GM18909 (cell line): ENCODE measurements at regions not wholly inside any gene's neighbourhood (a gene's known extent, or its start where the extent isn't known, plus 50 kb on each side); places are given as distances from the start of the nearest gene placed in this dataset.
"Not testable (repeated sequence)": the region's sequence is repeated elsewhere in the genome, so short reads cannot be mapped to it uniquely, and the experiment has no call there.

ENCODE experiments used
- ATAC-seq: cut with Tn5 transposase; IDR thresholded peaks from one replicate; pipeline ENCODE4 v1.9.1; 2021; ENCODE audit warnings: mild to moderate bottlenecking; ENCODE audit not compliant: unreplicated experiment, poor library complexity

DNA sequence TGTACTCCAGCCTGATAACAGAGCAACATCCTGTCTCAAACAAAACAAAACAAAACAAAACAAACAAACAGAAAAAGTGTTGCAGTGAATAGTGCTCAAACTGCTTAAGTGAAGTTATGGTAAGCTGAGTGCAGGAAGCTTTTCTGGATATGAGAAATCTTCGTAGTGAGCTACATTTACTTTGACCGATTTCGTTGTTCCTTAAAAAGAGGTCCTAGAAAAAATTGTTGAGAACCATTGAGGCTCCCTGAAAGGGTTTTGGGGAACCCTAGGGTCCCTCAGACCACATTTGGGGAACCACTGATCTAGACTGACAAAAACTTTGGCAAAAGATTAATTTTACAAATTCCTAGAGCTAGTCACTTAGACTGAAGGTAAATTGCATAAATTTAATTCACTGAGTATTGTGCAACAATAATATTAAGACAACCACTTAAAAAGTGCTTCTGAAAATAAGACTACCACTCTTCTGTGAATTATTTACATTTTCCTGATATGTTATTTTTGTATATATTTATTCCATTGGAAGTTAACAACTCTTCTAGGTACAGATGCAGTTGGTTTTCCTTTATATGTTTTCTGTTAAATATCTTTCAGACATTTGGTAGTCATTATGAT is 149.6 kb downstream of the FHIP1A start:
- no peak for ATAC-seq

DNA sequence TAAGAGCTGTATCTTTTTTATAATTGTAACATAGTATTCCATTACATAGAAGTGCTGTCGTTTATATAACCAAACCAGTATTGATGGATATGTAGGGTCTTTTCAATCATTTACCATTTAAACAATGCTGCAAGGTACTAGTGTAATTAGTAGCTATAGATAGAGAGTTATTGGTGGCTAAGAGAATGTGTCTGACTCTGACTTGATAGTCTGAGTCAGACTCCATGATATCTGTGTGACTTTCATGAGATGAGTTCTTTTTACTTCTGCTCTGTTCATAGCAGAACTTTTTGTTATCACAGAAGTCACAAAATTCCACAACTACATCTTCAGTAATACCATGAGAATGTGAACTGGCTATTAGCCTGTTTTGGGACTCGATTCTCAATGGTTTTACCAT is 150.6 kb downstream of the FHIP1A start:
- ATAC-seq: no peak

DNA sequence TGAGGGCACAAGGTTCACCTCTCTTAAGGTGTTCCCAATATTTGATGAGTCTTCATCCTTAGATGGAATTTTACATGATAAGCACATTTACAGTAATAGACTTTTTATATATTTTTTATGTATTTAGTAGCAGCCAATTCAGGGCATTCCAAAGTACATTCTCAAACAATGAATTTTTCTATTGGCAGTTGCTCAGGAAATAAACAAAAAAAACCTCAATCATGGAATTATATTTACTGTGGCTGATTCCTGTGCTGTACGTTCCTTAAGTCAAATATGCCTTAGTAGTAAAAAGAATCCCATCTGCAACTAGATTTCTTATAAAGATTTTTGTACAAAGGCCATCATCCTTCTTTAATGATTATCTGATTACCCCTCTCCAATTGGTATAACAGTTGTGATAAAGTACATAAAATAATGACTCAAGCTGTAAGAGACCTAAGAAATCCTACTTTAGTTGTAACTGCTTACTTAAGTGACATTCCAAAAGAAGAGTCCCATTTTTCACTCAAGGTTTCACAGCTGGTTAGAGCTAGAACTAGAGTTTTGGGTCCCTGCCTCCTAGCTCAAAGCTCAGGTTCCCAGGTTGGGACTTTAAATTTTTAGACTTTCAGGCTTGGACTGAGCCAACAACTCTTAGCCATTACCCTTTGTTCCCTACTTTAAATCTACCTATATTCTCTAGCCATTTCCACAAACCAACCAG is 152.7 kb downstream of the FHIP1A start:
- ATAC-seq: no peak

DNA sequence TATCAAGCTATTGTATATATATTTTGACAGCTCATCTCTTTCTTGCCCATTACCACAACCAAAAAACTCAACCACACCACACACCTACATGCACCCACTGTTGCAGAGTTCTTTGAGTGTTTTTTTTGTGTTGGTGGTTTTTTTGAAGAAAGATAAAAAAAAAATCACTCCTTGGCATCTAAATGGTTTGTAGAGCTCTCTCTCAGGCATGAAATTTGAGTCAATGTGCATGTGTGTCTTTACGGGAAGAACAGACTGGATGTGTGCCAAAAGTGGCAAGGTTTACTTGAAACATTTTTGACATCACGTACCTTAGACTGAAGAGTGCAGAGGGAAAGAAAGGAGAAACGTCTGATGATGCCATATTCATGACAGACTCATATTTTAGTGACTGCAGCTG is 154.2 kb downstream of the FHIP1A start:
- no peak for ATAC-seq

DNA sequence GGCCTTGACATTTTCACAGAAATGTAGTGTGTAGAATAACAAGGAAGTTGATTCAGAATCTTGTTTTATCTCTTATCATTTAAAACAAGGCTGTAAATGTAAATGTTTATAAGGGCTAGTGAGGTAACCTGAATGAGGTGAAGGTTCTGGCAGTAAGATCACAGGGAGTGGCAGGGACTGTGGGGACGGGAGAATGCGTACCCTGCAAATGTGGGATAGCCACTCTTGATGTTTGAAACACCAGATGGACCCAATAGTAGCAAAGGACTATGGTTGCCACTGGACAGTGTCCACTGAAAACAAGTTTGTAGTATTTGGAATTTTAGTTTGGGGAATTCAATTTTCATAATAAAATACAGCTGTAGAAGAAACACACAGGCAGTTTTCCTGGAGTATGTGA is 155.3 kb downstream of the FHIP1A start:
- ATAC-seq: no peak

DNA sequence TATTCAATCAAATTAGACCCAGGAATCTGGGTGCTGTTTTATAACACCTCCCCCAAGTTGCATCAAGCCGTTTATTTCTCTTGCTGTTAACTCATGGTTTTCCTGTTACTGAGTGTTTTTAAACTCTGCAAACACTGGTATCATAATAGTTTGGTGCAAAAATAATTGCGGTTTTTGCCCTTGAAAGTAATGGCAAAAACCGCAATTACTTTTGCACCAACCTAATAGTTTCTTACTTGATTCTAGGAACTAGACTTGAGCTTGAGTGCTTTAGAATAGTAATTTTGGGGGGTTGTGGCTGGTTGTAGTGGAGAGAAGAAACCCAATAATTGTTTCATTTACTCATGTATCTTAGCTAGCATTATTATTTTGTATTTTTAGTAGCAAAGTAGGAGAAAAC is 156.6 kb downstream of the FHIP1A start:
- no peak for ATAC-seq

DNA sequence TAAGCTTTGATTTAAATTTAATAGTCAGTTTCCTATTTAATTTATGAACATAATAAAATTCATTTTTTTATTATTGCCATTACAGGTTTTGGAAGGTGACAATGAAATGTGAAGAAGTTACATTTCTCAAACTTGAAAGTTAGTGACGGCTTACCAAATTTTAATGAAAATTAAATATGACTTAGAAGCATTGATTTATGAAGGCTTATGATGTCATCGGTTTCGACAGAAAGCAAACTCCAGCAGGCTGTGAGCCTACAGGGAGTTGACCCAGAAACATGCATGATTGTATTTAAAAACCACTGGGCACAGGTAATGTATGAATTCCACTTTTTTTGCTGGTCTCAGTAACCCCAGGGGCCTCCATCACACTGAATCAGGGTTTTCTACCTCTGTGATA is 157.1 kb downstream of the FHIP1A start:
- no peak for ATAC-seq

DNA sequence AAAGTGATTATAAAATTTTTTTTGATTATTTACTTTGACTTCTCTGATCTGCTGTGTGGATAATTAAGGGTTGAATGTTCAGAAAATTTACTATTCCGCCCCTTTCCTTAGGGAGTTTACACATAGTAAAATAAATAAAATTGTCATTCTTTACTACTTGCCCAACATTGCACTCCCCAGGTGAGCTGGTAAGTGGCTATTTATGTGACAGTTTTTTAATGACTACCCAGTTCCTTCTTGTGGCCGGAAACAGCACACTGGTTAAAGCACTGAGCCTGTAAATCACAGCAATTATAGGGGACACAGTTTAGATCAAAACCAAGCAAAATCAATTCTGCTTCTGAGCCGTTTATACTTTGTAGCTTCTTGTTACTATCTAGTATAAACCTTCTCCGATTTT is 158.1 kb downstream of the FHIP1A start:
- ATAC-seq: peak; percentile 86

DNA sequence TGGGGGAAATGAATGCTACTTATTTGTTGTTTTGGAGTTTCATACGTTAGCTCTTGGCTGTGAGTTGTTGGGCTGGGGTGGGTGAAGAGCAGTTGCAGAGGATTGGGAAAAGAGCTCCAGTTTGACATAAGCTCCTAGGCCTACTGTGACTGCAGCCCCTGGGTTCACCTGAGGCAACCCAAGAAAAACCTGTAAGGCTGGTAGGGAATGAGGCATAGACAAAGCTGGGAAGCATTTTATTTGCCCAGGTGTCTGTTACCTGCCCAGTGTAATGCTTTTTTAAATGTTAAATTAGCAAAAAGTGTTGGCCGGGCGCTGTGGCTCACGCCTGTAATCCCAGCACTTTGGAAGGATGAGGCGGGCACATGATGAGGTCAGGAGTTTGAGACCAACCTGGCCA is 160.0 kb downstream of the FHIP1A start:
- no peak for ATAC-seq

DNA sequence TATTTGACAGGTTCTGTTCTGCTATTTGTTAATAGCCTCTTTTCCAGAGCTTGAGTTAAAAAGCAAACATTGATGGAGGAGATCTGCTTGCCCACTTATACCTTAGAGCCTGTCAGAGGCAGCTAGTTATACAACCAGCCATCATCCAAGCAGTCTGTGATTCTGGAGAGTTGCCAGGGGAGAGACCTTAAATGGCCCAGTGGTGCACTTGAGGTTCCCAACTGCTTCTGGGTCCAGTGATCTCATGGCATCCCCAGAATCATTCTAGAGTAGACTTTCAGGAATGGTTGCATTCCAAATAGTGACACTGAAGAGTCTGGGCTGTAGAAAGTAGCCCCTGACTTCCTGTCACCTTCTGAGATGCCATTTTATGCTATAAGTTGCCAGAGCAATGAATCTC is 160.7 kb downstream of the FHIP1A start:
- no peak for ATAC-seq

DNA sequence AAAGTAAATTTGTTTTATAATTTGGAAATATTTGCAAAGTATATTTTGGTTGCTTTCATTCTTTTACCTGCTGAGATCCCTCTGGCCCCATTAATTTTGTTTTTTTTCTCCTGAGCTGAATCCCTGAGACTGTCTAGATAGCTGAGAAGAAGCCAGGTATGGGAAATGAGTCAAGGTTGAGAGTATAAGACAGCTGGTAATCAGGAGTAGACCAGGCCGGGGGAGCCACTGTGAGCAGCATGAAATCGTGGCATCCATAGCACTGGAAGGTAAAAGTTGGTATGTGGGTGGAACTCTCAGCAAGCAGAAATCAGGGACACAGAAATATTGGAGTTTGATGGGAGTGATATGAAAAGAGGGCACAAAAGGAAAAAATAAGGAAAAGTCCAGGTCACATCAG is 164.5 kb downstream of the FHIP1A start:
- no peak for ATAC-seq

DNA sequence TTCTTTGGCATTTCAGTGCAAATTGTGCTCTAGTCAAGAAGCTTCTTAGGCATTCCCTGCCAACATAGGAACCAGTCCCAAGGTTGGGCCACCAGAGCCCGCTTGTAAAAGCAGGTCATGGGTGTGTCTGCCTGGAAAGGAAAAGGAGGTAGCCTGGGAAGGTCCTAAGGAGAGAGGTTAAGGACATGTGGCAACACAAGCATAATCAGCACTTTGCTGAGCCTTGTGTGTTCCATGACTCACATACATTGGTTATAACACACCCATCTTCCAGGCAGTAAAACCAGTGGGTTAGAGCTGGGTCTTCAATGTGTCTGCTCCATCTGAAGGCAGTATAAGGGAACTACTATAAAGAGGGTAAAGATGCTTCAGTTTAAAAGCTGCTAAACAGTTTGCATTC is 165.0 kb downstream of the FHIP1A start:
- no peak for ATAC-seq

DNA sequence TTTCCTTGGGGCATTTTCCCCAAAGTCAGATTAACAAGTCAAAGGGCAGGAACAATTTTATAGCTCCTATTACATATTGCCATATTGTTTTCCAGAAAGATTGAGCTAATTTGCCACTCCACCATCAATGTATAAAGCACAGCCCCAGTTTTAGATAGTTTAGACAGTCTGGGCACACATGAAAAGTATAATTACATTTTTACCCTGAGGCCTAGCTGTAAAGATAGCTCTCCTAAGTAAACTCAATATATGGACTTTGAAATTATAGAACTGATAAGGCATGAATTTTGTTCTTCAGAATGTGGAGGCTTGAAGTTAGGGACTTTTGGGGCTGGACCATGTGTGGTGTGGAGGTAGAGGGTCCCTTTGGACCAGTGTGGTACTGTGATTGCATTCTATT is 166.0 kb downstream of the FHIP1A start:
- ATAC-seq: no peak

DNA sequence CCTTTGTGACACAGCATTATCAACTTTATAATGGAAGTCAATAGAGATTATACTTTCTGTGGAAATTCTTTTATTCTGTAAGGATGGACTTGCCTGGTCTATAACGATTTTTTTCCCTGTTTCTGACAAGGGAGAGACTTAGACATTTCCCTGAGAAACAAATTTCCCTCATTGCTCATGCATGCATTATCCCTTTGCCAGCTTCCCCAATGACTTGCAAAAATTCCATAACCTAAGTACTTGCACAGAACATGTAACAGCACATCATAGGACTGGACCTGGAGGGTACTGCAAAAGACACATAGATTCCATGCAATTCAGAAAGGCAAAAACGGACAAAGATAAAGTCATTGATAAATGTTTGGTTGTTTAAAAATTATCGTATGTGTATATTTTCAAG is 166.7 kb downstream of the FHIP1A start:
- no peak for ATAC-seq

DNA sequence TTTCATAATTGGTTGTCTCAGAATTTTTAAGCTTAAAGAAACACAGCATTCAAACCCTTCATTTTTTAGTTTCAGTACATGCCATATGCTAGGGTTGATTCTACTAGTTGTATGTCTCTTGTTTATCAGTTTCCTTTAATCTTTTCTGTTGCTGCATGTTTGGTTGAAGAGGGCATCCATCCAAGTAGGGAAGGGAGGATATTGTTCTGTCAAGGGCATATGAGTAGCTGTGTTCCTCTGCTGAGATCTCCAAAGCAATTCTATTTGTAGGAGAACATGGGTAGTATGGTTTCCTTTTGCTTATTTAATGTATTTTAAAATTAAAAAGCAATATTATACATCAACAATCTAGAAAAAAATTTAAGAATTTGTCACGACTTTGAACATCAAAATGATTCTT is 167.7 kb downstream of the FHIP1A start:
- ATAC-seq: no peak

DNA sequence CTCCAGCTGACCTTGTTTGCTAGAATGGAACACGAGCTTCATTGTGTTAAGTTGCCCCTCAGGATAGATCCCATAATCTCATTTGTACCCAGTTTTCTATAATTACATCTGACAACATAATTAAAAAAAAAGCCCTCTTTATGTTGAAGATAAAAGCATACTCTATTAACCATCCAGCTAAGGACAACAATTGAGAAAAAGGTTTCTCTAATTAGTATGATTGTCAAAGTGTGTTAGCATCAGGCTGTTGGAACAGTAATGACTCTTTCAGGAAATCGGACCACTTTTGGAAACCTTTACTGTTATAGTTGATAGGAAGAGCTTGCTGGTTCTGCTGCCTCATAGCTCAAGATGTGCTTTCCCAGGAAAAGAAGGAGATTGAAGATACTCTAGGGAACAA is 172.6 kb downstream of the FHIP1A start:
- no peak for ATAC-seq

DNA sequence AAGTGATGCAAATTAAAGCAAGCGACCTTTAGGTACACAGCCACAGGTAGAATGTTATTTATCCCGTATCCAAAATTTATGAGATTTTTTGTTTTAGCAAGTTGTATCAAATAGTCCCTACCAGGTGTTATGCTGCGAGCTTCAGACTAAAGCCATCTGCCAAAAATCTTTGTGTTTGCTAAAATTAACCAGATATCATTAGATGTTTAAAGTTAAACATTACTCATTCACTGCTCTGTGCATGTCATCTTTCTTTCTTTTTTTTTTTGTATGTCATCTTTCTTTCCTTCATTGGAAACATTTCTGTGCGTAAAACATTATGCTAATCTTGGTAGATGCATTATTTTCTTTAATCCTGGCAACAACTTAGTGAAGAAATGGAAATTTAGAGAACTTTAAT is 173.1 kb downstream of the FHIP1A start:
- ATAC-seq: no peak

DNA sequence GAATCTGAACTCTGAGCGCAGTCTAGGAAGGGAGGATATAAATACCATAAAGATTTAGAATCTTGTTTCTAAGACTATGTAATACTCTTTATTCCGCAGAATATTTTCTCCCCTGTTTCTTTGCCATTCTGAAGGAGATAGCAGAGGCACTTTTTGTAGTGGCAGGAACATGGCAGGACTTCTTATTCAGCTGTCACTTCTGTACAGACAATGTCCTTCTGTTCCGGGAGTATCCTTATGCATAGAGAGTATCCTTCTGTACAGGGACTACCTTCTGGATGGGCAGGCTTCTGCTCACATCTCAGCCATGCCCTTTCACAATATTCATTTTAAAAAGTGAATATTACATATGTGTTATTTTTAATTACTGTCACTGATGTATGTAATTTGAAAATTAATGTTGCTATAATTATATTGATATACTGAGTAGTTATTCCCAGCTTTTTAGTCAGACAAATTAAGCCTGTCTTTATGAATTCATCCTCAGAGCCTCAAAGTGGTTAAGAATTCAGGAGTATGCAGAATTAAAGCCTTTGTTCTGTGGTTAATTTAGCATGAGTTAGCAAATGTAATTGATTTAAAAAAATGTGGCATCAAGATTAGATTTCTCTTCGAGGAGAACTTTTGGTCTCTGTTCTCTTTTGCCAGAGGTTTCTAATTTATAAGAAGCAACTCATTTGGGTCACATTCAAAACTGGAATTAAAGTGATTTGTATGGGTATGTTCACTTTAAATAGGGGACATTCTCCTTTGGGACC is 174.4 kb downstream of the FHIP1A start:
- no peak for ATAC-seq

DNA sequence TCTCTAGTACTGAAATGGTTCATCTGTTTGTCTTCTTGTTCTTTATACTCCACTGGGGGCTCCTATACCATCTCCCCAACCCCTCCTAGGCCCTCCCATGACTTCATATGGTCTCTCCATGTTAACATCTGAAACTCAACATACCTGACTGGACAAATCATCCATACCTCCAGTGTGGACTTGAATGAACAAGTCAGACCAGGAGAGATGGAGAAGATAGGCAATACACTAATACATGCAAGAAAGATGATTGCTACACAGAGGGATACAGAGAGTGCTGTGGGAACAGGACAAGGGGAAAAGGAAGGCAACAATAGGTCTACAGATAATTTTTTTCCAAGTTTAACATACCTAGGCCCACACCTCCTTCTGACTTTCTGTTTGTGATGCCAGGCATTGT is 175.1 kb downstream of the FHIP1A start:
- no peak for ATAC-seq

DNA sequence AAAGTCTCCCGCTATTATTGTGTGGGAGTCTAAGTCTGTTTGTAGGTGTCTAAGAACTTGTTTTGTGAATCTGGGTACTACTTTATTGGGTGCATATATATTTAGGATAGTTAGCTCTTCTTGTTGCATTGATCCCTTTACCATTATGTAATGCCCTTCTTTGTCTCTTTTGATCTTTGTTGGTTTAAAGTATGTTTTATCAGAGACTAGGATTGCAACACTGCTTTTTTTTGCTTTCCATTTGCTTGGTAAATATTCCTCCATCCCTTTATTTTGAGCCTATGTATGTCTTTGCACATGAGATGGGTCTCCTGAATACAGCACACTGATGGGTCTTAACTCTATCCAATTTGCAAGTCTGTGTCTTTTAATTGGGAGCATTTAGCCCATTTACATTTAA is 165.2 kb downstream of the GATB start:
- not testable (repeated sequence) for ATAC-seq

DNA sequence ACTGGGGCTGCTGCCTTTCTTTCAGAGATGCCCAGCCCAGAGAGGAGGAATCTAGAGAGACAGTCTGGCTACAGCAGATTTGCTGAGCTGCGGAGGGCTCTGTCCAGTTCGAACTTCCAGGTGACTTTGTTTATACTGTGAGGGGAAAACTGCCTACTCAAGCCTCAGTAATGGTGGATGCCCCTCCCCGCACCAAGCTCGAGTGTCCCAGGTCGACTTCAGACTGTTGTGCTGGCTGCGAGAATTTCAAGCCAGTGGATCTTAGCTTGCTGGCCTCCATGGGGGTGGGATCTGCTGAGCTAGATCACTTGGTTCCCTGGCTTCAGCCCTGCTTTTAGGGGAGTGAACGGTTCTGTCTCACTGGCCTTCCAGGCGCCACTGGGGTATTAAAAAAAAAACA is 163.1 kb downstream of the GATB start:
- not testable (repeated sequence) for ATAC-seq

DNA sequence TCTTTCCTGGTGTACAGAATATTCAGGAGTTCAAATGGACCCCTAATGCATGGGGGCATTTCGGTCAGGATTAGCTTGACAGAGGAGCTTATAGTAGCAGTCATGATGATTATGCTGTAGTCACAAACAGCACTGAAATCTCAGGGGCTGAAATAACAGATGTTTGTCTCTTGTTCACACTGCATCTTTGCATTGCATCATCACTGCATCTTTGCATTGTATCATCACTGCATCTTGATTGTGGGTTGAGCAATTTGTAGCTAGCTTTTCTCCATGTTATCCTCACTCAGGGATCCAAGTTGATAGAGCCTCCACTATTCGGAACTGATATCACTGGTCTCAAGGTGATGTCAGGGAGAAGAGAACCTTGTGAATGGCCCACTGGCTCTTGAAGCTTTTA is 160.9 kb downstream of the GATB start:
- no peak for ATAC-seq
